A673 (cell line): ENCODE measurements at regions not wholly inside any gene's neighbourhood (a gene's known extent, or its start where the extent isn't known, plus 50 kb on each side); places are given as distances from the start of the nearest gene placed in this dataset.
A peak's percentile ranks its signal among the peaks of the same experiment; 100 is the strongest.

Source experiments
- BruUV-seq: library from RNA; stranded (reverse); fragments of 400-500 nt; replicated peaks from 2 replicates; lab custom pipeline; 2021; lab: Mats Ljungman, UMichigan
- CTCF ChIA-PET: fragments of 300-600 bp; sonication (Branson Sonifier 250); formaldehyde crosslinking; loops from one replicate; lab custom pipeline; 2022; ENCODE audit warnings: antibody characterized with exemption; lab: Charles Lee
- POLR2A ChIA-PET: fragments of 300-600 bp; sonication (Branson Sonifier 250); formaldehyde crosslinking; loops from one replicate; lab custom pipeline; 2022; ENCODE audit warnings: antibody characterized with exemption; ENCODE audit not compliant: low non-redundant PET; lab: Charles Lee
- DNase-seq: peaks from one replicate; pipeline ENCODE4 v3.0.0-alpha.2; 2015; ENCODE audit warnings: low spot score
- H3K27ac ChIP-seq: fragments of 200-600 bp; sonication (generic); 2 replicates; pipeline ENCODE4 v1.5.1; 2016; ENCODE audit warnings: mixed run types, low read depth, mild to moderate bottlenecking, mixed read lengths, antibody characterized with exemption, low read length; ENCODE audit not compliant: poor library complexity, severe bottlenecking
- H3K27me3 ChIP-seq: fragments of 200-600 bp; sonication (generic); replicated peaks from 2 replicates; pipeline ENCODE4 v1.6.1; 2017; ENCODE audit warnings: mixed run types, low read depth, mild to moderate bottlenecking, mixed read lengths, antibody characterized with exemption, low read length; ENCODE audit not compliant: insufficient read depth, poor library complexity
- H3K36me3 ChIP-seq: fragments of 200-600 bp; sonication (generic); 2 replicates; pipeline ENCODE4 v1.6.1; 2016; ENCODE audit warnings: mixed run types, mild to moderate bottlenecking, mixed read lengths, antibody characterized with exemption, low read length; ENCODE audit not compliant: insufficient read depth, poor library complexity, severe bottlenecking
- H3K4me1 ChIP-seq: fragments of 200-600 bp; sonication (generic); 2 replicates; pipeline ENCODE4 v1.6.1; 2017; ENCODE audit warnings: mixed run types, mild to moderate bottlenecking, mixed read lengths, antibody characterized with exemption, low read length; ENCODE audit not compliant: insufficient read depth, poor library complexity, severe bottlenecking
- H3K4me3 ChIP-seq: fragments of 200-600 bp; sonication (generic); 2 replicates; pipeline ENCODE4 v1.5.1; 2016; ENCODE audit warnings: low read depth, mixed run types, mild to moderate bottlenecking, mixed read lengths, low read length; ENCODE audit not compliant: poor library complexity, severe bottlenecking
- H3K9me3 ChIP-seq: fragments of 200-600 bp; sonication (generic); 2 replicates; pipeline ENCODE4 v1.6.1; 2016; ENCODE audit warnings: mixed run types, low read depth, mild to moderate bottlenecking, mixed read lengths, antibody characterized with exemption, low read length; ENCODE audit not compliant: poor library complexity, severe bottlenecking
- CTCF ChIP-seq: fragments of 300-800, 200-600 bp; sonication (generic); conservative IDR thresholded peaks from 2 replicates; pipeline ENCODE4 v1.5.1; 2017; ENCODE audit warnings: low read depth, mild to moderate bottlenecking, antibody characterized with exemption, low read length, moderate library complexity, mixed read lengths
- EZH2 ChIP-seq: fragments of 200-600 bp; sonication (generic); IDR thresholded peaks from 2 replicates; pipeline ENCODE4 v1.6.1; 2017; ENCODE audit warnings: borderline replicate concordance, low read depth, mild to moderate bottlenecking, mixed read lengths, antibody characterized with exemption, low read length; ENCODE audit not compliant: poor library complexity, severe bottlenecking
- intact Hi-C: fragments of 100-400 bp; cut with micrococcal nuclease; formaldehyde crosslinking; loops from one replicate; pipeline ENCODE4 v1.10.0; 2022; ENCODE audit not compliant: unreplicated experiment

- Histone ChIP-seq H3K9me3 (peaks cover 4% of the 10 kb centered on the region), H3K4me3 (no peak overlapping the region), H3K27me3 (no peaks in the 10 kb centered on the region), H3K36me3 (no peaks in the 10 kb centered on the region), H3K27ac (no peak overlapping the region), H3K4me1 (no peaks in the 10 kb centered on the region)
- intact Hi-C loops = no loop called here
- DNase-seq = peak; percentile 9
- ChIA-PET CTCF (no interaction called here), POLR2A (no interaction called here)
- no TSS peak for BruUV-seq
- TF ChIP-seq CTCF (no peak), EZH2 (no peak)
Measured at GRCh38 chrX:22742174-22742573, 257.6 kb upstream of the DDX53 start.

GRCh38 chrX:22746081-22746480 is 253.7 kb upstream of the DDX53 start:
- H3K27me3 ChIP-seq = no peaks in the 10 kb centered on the region
- no peaks in the 10 kb centered on the region for H3K36me3 ChIP-seq
- TF ChIP-seq EZH2 = no peak
- no peak for TF ChIP-seq CTCF
- intact Hi-C loops = loop anchor here (2.0 to 5.0 kb wide), 2 partner anchors 609 to 761 kb away; no protein-coding TSS in a partner anchor
- ChIA-PET CTCF (no interaction called here), POLR2A (no interaction called here)
- H3K27ac ChIP-seq = no peak overlapping the region
- DNase-seq = no peak
- BruUV-seq = no TSS peak
- H3K9me3 ChIP-seq = peaks cover 4% of the 10 kb centered on the region
- no peak overlapping the region for H3K4me3 ChIP-seq
- H3K4me1 ChIP-seq = no peaks in the 10 kb centered on the region

- POLR2A ChIA-PET = no interaction called here
- TF ChIP-seq CTCF = peak; percentile 86
- TF ChIP-seq EZH2 = no peak
- Histone ChIP-seq H3K27me3 (no peaks in the 10 kb centered on the region), H3K36me3 (no peaks in the 10 kb centered on the region), H3K9me3 (no peaks in the 10 kb centered on the region), H3K4me1 (no peaks in the 10 kb centered on the region), H3K27ac (no peak overlapping the region), H3K4me3 (no peak overlapping the region)
- peak; percentile 61 for DNase-seq
- CTCF ChIA-PET = interaction anchor here (0.7 to 1.3 kb wide), 4 partner anchors 17 to 763 kb away, joined by 3 to 12 read pairs (median 6); no protein-coding TSS in a partner anchor
- intact Hi-C loops = loop anchor here (2.0 to 5.0 kb wide), 2 partner anchors 82 to 611 kb away; no protein-coding TSS in a partner anchor
- BruUV-seq = no TSS peak
Measured at GRCh38 chrX:22748093-22748999, 251.4 kb upstream of the DDX53 start.
